Epithelial cell of prostate (primary cell): ENCODE measurements at regions not wholly inside any gene's neighbourhood (a gene's known extent, or its start where the extent isn't known, plus 50 kb on each side); places are given as distances from the start of the nearest gene placed in this dataset.

Source experiments
- DNase-seq: peaks from one replicate; pipeline ENCODE4 v3.0.0-alpha.2; 2011; ENCODE audit warnings: low read depth, low spot score
- H3K27ac ChIP-seq: fragments of 450-650 bp; 2 replicates; pipeline ENCODE4 v1.5.1; 2017; ENCODE audit warnings: mild to moderate bottlenecking

GRCh38 chr4:60506061-60506460, 694.1 kb upstream of the ADGRL3 start:
- DNase-seq = no peak
- no peak overlapping the region for H3K27ac ChIP-seq

- DNase-seq = no peak
- no peak overlapping the region for H3K27ac ChIP-seq
Observed at GRCh38 chr4:60522265-60522664, 677.9 kb upstream of the ADGRL3 start.

GRCh38 chr4:60531776-60532379, 668.2 kb upstream of the ADGRL3 start:
- no peak overlapping the region for H3K27ac ChIP-seq
- no peak for DNase-seq

- DNase-seq = no peak
- H3K27ac ChIP-seq = no peak overlapping the region
Observed at GRCh38 chr4:60544981-60545380, 655.1 kb upstream of the ADGRL3 start.

GRCh38 chr4:60562334-60562733, 637.8 kb upstream of the ADGRL3 start:
- DNase-seq = no peak

GRCh38 chr4:60565558-60565957, 634.6 kb upstream of the ADGRL3 start:
- no peak overlapping the region for H3K27ac ChIP-seq
- DNase-seq = no peak

More at GRCh38 chr4:60562334-60562733, 637.8 kb upstream of the ADGRL3 start:
- no peak overlapping the region for H3K27ac ChIP-seq

GRCh38 chr4:60575336-60575735, 624.8 kb upstream of the ADGRL3 start:
- no peak for DNase-seq
- H3K27ac ChIP-seq = no peak overlapping the region

GRCh38 chr4:60579335-60579734, 620.8 kb upstream of the ADGRL3 start:
- peak overlapping the region; percentile 38 for H3K27ac ChIP-seq
- DNase-seq = peak; percentile 24

GRCh38 chr4:60581919-60582536, 618.1 kb upstream of the ADGRL3 start:
- H3K27ac ChIP-seq = no peak overlapping the region
- DNase-seq = no peak

- H3K27ac ChIP-seq = peak overlapping the region; percentile 31
Observed at GRCh38 chr4:60588556-60588955, 611.6 kb upstream of the ADGRL3 start.

GRCh38 chr4:60589425-60589824, 610.7 kb upstream of the ADGRL3 start:
- DNase-seq = no peak
- H3K27ac ChIP-seq = no peak overlapping the region

More at GRCh38 chr4:60588556-60588955, 611.6 kb upstream of the ADGRL3 start:
- DNase-seq = no peak

- H3K27ac ChIP-seq = no peak overlapping the region
- DNase-seq = no peak
Observed at GRCh38 chr4:60590116-60590515, 610.0 kb upstream of the ADGRL3 start.

GRCh38 chr4:60605646-60606354, 594.3 kb upstream of the ADGRL3 start:
- no peak overlapping the region for H3K27ac ChIP-seq
- DNase-seq = no peak

- peak overlapping the region; percentile 88 for H3K27ac ChIP-seq
- DNase-seq = peak; percentile 92
Observed at GRCh38 chr4:60611762-60612496, 588.2 kb upstream of the ADGRL3 start.

- no peak for DNase-seq
- no peak overlapping the region for H3K27ac ChIP-seq
Observed at GRCh38 chr4:60617731-60618130, 582.4 kb upstream of the ADGRL3 start.

- DNase-seq = no peak
- H3K27ac ChIP-seq = no peak overlapping the region
Observed at GRCh38 chr4:60619531-60620305, 580.4 kb upstream of the ADGRL3 start.

- DNase-seq = no peak
- no peak overlapping the region for H3K27ac ChIP-seq
Observed at GRCh38 chr4:60637976-60638375, 562.1 kb upstream of the ADGRL3 start.

GRCh38 chr4:60648774-60649173, 551.4 kb upstream of the ADGRL3 start:
- peak; percentile 40 for DNase-seq

GRCh38 chr4:60652933-60653332, 547.2 kb upstream of the ADGRL3 start:
- no peak for DNase-seq
- H3K27ac ChIP-seq = no peak overlapping the region

More at GRCh38 chr4:60648774-60649173, 551.4 kb upstream of the ADGRL3 start:
- no peak overlapping the region for H3K27ac ChIP-seq

GRCh38 chr4:60655356-60655755, 544.8 kb upstream of the ADGRL3 start:
- no peak for DNase-seq
- peak overlapping the region; percentile 6 for H3K27ac ChIP-seq
